Islet of Langerhans (tissue), 1 donor: ENCODE measurements at regions not wholly inside any gene's neighbourhood (a gene's known extent, or its start where the extent isn't known, plus 50 kb on each side); places are given as distances from the start of the nearest gene placed in this dataset.
"Not testable (repeated sequence)": the region's sequence is repeated elsewhere in the genome, so short reads cannot be mapped to it uniquely, and the experiment has no call there.

Experiments
- FAIRE-seq: peaks from one replicate; lab custom pipeline; 2011; peaks lifted over from hg19 to GRCh38; lab: Jason Lieb, UNC

DNA sequence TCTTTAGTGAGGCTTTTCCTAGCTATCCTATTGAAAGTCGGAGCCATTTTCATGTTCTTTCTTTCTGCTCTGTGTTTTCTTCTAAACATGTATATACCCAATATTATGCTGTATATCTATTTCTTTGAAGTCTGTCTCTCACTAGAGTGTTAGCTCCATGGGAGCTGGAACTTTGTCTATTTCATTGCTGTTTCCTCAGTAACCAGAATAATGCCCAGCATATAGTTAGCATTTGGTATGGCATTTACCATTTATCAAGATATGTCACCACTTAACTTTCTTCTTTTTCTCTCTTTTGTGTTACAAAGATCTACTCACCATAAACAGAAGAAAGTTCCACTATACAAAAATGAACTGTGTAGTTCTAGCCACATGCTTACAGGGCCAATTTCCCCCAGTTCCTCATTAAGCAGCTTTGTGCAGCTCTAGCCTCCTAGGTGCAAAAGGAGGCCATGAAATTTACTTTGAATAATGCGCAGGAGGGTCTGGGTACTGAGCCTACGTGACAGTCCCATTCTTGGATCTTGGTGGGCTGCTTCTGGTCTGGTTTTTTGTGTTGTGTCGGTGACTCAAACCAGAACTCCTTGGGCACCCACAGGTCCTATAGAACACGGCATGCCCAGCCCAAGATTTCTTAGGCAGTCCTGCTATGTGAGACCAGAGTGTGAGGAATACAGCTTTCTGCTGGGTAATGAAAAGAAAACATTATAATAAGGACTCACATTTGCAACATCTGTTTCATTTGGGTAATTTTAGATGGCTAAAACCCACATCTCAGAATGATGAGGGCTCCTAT, 302.3 kb upstream of the IGFBP7 start:
- no peak for FAIRE-seq

DNA sequence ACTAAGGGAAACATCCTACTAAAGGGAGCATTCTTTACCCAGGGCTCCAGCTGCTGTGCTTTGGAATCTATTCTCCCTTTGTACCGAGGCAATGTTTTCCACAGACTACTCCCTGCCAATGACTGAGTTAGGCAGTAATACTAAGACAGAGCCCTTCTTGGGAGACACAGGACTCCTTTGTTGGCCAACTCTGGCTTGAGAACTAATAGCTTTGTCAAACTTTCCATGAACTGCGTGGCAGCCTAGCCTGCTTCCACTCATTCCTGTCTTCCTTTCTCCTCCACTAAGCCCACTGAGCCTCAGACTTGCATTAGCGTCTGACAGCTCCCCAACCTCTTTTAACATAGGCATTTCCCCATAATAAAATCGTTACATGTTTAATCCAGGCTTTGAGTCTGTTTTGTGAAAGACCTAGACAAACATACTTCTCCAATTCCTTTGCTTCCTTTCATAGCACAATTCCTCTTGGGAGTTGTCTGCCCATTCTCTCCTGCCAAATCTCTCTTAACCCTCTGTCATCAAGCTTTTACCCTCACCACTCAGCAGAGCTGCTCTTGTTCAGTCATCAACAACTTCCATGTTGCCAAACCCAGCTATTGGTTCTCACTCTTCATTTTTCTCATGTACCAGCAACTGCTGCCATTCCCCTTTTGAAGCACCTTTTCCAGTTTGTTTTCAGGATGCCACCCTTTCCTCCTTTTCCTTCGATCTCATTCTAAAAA, 300.3 kb upstream of the IGFBP7 start:
- no peak for FAIRE-seq

DNA sequence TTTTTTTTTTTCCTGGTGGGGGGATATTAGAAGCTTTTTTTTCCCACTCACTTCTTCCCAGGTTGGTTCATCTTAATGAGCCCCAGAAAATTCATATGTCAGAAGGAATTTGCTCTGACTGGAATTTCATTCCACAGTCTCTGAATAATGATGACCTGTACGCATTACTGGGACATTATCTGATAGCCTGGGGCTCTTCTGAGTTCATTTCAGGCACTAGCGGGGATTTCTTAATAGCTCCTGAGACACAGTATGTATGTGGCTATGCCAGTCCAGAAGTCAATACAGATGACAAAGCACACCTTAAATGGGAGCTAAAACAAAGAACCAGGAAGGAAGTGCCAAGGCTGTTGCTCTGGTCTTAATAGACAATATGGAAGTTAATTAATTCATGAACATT, 295.2 kb upstream of the IGFBP7 start:
- no peak for FAIRE-seq

DNA sequence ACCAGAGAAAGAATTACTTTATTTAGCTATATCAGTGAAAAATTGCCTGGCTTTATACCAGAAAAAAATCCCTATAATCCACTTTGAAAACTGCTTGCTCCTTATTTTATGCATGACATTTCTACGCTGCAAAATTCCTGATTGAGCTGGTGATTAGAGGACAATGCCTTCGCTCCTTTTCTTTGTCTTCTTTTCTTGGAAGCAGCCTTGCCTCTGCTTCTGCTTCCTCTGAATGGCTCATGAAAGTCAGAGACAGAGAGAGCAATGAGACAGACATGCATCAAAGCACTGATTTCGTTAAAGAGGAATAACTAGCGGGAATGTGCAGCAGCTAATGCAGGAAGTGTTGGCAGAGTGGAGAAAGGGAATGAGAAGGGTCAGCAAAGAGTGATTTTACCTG, 294.3 kb upstream of the IGFBP7 start:
- FAIRE-seq, result no peak

DNA sequence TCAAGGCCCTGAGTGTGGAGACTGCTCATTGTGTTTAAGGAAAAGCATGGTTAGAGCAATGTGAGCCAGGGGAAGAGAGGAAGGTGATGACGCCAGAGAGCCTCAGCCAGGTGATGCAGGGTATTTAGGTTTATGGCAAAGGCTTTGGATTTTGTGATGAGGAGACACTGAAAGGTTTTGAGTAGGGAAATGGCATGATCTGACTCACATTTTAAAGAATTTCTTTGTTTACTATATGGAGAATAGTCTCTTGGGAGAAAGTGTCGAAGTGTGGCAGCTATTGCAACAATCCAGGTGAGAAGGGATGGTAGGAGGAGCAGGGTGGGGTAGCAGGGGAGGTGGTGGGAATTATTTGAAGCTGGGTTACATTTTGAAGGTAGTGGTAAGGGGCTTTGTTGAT, 293.4 kb upstream of the IGFBP7 start:
- no peak for FAIRE-seq

DNA sequence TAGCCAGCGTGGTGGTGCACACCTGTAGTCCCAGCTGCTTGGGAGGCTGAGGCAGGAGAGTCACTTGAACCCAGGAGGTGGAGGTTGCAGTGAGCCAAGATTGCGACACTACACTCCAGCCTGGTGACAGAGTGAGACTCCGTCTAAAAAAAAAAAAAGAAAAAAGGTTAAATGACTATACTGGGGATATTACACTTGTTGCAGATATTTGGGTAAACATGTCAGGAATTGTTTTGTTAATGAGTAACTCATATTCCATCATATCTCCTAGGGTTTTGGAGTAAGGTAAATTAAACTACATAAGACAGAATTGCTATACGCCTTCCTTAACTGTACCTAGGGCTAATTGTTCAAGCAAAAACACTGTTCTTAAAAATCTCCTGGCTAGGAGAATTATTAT, 291.4 kb upstream of the IGFBP7 start:
- no peak for FAIRE-seq

DNA sequence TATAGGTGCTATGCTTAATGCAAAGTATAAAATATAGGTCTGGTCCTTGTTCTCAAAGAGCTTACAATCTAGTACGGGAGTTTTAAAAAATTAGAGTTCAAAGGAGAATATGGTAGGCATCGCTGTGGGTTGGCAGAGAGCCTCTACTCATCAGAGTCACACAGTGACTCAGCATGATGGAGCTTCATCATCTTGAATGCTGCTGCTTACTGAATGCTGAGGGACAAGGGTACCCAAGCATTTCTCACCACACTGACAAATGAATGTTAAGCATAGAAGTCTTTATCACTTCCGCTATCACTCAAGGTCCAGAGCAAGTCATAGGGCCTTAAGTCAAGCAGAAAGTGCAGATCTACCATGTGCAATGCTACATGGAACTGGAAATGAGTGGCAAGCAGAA, 268.6 kb upstream of the IGFBP7 start:
- no peak for FAIRE-seq

DNA sequence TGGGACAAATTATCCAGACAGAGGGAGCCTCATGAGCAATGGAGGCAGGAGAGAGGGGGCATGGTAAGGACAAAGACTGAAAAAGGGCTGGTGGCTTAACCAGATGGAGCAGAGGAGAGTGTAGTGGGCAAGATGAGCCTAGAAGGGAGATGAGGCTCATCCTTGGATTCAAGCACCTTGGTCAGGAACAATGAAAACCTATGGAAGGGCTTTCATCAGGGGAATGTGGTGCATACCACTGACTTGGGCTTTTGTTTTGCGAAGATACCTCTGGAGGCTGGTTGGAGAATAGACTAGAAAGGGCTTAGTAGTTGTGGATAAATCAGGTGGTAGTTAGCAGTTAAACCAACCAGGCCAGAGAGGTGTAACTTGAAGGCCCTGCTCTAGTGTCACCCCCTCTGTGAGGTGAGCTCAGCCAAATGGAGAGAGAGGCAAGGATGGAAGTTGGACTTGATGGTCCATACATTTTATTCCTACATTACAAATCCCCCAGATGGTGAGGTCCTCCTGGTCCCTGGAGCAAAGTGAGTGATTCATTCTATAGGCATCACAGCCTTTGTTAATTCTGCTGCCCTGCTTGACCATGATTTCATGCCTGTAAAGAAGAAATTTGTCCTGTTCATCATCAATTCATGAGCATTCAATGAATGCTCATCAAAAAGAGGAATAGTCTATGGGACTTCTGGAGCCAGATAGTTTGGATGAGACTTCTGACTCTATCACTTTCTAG, 264.8 kb upstream of the IGFBP7 start:
- no peak for FAIRE-seq

DNA sequence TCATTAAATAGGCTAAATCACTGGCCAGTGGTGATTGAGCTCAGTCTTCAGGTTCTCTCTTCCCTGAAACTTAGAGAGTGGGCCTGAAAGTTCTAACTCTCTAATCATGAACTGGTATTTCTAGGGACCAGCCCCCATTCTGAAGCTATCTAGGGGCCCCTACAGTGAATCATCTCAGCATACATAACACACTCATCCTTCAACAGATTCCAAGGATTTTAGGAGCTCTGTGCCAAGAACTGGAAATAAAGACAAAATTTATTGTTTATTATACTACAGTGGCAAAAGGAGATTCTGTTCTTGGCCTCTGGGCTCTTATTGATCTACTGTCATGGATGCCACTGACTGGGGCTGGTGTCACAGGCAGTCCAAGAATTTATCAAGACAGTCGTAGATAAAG, 263.8 kb upstream of the IGFBP7 start:
- FAIRE-seq, result no peak

DNA sequence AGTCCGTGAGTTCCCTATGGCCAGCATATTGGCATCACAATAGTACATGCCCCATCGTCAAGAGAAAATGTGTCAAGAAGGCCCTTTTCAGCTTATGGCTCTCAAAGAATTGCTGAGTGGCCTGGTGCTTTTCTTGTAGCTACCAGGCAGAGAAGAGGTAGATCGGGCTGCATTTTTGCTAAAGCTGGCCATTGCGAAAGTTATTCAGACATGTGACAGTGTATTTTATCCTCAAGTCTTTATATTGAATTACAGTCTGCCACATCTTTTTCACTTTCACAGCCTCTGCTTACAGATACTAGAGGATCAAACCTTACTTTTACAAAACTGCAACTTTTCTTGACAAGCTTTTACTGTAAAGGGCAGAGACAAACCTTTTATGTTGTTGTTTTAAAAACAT, 261.5 kb upstream of the IGFBP7 start:
- FAIRE-seq, result no peak

DNA sequence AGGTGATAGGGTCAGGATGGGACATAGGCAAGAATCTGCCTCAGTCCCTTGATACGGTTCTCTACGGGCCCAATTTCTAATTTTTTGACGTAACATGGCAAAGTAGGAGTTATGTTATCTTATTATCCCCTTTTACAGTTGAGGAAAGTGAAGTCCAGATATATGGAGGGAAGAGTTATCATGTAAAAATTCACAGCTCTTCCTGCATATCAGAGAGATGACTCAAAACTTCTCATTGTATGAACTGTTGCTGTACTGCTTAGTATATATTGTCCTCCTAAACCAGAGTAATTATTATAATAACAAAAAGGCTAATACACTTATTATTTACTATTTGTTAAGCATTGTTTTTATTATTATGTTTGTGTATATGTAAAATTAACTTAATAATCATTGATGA, 260.5 kb upstream of the IGFBP7 start:
- no peak for FAIRE-seq

DNA sequence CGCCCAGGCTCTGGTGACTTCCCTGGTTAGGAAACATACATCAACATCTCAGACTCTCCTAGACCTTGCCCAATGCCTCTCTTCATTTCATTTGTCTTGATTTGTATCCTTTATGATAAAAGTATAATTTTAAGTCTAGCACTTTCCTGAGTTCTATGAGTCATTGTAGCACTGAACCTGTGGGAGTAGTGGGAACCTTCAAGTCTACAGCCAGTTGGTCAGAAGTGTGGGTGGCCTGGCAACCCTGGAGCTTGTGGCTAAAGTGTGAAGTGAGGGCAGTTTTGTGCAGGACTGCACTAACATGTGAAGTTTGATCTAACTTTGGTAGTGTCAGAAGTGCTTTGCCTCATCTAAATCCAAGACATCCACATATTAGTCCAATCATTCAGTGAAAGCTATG, 259.3 kb upstream of the IGFBP7 start:
- no peak for FAIRE-seq

DNA sequence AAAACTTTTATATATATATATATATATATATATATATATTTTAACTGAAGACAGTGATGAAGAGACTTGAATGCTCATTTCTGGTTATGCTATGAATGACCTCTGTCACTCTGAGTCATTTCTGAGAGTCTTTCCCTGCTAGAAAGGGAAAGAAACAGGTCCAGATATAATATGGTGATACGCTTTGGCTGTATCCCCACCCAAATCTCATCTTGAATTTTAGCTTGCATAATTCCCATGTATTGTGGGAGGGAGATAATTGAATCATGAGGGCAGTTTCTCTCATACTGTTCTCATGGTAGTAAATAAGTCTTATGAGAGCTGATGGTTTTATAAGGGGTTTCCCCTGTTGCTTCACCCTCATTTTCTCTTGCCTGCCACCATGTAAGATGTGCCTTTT, 254.1 kb upstream of the IGFBP7 start:
- FAIRE-seq, result no peak

DNA sequence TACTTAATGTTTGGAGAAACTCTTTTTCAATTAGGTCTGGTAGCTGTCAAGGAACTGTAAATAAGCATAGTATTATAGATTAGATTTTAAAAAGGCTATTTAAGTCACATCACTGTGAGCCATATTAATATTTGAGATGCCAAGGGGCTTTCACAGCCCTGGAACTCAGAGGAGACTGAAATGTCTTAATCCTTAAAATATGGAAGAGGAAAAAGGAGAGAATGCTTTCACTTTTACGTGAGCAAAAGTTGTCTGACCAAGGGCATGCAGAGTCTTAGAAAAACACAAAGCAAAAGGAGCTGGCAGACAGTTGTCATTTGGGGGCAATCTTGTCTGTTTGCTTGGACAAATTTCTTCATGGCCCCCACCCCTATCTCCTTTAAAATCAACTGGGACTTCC, 253.2 kb upstream of the IGFBP7 start:
- no peak for FAIRE-seq

DNA sequence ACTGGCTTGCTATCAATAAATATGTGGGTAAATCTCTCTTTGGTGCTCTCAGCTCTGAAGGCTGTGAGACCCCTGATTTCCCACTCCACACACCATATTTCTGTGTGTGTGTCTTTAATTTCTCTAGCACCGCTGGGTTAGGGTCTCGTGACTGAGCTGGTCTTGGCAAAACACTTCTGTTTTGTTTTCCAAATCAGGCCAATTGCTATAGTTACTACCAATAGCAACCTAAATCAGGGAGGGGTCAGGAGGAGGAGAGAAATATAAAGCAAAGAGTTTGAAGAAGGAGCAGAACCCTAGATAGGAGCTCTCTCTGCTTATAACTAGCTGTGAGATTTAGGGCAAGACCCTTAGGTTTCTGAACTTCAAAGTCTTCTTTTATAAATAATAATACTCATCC, 250.5 kb upstream of the IGFBP7 start:
- no peak for FAIRE-seq

DNA sequence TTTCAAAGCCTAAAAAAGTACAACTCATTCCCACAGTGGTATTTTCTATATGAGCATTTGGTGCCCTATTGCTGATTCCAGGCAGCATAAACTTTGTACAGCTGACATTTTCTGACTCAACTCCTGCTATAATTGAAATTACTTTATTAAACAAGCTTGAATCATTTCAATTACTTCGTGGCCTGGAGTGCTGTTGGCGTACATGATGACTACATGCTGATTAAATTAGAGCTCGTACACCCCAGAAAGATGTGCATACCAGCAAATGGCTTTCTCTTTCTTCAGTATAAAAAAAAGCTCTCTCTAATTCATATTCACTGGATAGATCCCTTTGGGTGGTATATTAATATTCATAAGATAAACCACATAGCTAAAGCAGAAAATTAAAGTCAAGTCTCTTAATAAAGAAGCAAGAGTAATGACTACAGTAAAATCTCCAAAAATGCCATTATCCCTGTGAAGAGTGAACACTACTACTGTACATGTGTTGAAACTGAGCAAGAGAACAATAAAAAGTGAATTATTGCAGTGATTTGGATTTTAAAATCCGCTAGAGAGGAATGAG, 245.0 kb upstream of the IGFBP7 start:
- FAIRE-seq, result no peak

DNA sequence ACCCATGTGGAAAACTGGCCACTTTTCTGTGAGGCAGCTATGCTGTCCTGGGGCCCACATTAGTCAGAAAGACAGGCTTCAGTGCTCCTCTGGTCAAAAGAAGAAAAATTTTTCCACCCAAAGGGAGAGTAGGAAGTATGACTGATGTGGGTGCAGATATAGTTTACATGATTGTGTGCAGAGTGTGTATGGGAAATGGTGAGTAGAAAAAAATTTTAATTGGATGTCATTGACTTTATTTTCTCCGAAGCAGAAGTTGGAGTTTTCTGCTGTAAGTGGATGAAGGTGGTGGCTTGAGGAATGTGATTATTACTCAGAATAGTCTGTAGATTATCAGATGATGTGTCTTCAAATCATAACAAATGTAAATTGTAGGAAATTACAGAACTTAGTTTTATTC, 241.5 kb upstream of the IGFBP7 start:
- FAIRE-seq, result no peak

DNA sequence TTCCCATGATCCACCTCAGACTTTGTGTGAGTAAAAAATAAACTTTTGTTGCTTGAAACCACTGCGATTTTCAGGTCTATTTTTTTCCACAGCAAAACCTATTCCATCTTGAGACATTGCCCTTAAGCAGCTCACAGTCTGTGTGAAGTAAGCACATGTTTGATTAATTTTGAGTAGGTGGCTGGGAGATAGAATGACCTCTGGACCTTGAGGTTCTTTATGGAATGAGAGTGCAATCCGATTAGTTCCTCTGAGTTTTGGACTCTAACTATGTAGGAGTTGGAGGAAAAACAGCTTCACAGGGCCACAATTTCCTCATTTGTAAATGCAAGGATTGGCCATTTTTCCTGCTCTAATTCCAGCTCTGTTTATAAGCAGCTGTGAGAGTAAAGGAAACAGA, 234.1 kb upstream of the IGFBP7 start:
- FAIRE-seq, result no peak

DNA sequence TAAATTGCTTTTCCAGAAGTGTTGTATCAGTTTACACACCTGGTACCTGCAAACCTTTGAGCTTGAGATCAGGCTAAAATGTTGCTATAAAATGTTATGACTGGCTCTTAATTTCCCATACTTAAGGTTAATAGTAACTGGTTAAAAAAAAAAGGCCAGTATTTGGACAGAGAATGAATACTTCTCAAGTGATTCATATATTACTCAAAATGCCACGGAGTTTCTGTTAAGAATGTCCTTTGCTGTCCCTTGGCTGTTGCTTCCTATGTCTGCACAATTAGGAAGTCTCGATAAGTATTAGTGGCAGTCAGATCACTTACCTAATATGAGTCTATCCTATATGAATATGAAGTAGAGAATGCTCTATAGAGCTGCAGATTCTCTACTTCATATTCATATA, 232.2 kb upstream of the IGFBP7 start:
- no peak for FAIRE-seq

DNA sequence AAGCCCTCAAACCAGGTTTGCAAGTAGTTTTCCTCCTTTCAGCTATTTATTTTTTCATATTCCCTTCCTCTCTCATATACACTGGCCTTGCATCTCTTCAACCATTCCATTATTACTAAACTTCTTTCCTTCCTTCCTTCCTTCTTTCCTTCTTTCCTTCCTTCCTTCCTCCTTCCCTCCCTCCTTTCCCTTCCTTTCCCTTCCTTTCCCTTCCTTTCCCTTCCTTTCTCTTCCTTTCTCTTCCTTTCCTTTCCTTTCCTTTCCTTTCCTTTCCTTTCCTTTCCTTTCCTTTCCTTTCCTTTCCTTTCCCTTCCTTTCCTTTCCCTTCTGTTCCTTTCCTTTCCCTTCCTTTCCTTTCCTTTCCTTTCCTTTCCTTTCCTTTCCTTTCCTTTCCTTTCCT, 228.7 kb upstream of the IGFBP7 start:
- FAIRE-seq, result not testable (repeated sequence)

DNA sequence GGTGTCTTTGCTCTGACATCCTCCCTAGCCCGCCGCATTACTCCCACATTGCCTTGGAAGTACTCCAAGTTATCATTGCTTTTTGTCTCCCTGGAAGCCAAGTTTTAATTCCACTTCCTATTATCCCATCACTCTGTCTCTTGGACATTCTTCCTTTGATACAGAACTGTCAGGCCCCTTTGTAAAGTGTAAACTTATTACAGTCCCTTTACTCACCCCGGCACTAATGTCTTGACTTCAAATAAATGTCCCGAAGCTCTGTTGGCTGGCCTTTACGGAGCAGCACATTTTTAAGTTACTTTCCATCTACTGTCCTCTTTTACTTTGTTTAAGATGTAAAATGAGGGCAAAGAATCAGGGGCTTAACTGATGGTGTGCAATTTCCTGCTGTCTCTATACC, 223.5 kb upstream of the IGFBP7 start:
- no peak for FAIRE-seq

DNA sequence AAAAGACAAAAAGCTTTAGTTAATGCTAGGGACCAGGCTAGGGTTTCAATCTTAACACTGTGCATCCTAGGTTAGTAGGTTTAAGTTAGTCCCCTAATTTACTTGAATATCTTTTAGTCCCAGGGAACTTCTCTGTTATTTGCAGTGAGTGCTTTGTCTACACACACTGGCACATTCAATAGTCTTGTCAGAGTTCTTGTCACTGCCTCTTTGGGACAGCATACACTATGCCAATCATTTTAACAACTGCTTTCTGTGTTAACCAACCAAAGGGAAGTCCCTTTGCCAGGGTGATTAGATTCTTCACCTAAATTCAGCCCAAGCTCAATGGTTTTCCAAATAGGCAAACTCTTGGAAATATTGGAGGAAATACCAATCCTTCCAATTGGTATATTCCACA, 221.8 kb upstream of the IGFBP7 start:
- no peak for FAIRE-seq

DNA sequence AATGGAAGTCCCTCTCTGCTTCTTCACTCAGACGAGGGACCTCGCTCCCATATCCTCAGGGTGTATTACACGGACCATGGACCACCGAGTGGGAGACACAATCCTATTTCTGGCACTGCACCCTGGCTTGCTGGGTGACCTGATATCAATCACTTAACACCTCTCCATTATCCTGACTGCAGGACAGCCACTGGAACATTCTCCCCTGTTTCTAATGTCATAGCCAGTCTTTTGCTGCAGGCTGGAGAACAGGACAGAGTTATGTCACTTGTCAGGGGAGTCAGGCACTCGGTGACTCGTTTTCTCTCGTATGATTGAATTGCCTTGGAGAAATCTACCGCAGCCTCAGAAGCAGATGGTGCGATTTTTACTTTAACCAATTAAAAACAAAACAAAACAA, 219.1 kb upstream of the IGFBP7 start:
- no peak for FAIRE-seq
